ENCODE measurements at regions not wholly inside any gene's neighbourhood (a gene's known extent, or its start where the extent isn't known, plus 50 kb on each side); places are given as distances from the start of the nearest gene placed in this dataset.

DNA sequence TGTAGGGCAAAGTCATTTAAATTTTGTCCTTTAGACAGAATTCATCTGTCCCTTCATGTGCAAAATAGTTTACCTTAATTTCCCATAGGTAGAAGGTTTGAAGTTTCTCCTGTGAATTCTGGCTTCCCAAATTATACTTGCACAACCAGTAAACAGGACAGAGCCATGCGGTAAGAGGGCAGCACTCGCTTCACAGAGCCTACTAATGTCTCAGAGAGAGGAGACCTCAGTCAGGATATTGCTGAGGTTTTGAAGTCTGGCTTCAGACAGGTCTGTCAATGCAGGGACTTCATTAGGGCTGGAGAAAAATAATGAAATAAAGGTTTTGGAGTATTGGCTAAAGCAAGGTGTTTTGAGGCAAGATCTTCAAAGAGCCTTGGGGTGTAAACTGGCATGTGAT lies 91.4 kb downstream of the ANXA1 start:
- TF ChIP-seq CTCF (IDR thresholded peaks at IDR 0.05), result no peak
- no peak for TF ChIP-seq POLR2A (IDR thresholded peaks at IDR 0.05)
